Dedifferentiated amniotic fluid mesenchymal stem cell (primary cell): ENCODE measurements at regions not wholly inside any gene's neighbourhood (a gene's known extent, or its start where the extent isn't known, plus 50 kb on each side); places are given as distances from the start of the nearest gene placed in this dataset.
"Not testable (repeated sequence)": the region's sequence is repeated elsewhere in the genome, so short reads cannot be mapped to it uniquely, and the experiment has no call there.

ENCODE experiments used
- DNase-seq: peaks from one replicate; pipeline ENCODE4 v3.0.0-alpha.2; 2016; ENCODE audit errors: extremely low spot score

DNA sequence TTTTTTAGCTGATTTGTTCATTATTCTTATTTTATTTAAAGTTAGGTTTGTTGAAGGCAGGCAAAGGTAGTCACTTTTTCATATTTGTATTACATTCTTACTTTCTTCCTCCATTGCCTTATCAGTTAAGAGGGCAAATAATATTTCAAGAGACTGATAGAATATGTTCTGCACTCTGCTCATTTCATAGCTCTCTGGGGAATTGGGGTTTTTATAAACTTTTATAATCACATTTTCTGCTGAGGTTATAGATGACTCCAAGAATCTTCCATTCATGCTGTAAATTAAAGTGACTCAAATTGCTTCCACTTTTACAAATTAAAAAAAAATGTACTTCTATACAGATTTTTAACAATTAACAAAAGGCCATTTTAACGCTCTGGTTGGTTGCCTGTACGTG, 142.9 kb upstream of the PLGLB2 start:
- DNase-seq: not testable (repeated sequence)

DNA sequence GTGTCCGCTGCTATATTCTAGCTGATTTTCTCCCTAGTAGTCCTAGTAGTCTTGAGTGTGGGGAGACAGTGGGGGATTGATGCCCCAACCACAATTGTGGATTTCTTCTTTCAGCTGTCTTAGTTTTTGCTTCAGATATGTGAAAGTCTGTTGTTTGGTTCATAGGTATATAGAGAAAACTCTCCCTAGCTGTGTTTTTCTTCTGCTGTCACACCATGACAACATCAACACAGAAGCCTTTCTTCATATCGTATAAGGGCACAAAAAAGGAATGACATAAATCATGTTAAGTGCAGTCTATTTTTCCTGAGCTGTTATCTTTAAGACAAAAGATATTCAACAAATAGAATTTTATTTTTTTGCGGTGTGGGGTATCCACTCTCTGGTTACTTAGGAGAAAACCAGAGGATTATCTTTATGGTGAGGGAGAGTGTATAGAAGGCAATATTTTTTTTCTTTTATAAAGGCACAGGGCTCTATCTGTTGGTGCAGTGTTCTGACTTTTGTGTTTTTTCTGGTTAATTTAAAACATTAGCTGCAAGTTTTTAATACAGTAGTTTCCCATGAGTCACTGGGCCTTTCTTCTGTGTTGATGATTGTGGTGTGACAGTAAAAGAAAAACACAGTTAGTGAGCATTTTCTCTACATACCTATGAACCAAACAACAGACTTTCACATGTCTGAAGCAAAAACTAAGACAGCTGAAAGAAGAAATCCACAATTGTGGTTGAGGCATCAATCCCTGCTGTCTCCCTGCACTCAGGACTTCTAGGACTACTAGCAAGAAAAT, 139.3 kb upstream of the PLGLB2 start:
- DNase-seq: not testable (repeated sequence)

DNA sequence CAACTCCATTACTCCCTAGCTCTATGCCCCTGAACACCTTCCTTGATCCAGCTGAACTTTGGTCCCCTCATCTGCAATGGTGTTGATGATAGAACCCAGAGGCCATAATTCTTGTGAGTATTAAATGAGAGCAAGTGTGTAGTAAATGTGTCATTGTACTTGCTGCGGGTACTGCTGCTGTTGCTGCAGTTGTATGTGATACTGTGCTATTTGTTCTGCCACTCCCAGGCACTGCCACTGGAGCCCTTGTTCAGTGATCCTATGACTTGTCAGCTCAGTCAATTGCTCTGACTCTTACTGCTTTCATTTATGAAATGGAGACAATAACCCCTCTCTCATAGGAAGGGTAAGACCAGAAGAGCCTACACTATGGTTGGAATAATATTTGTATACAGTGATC, 136.9 kb upstream of the PLGLB2 start:
- not testable (repeated sequence) for DNase-seq

DNA sequence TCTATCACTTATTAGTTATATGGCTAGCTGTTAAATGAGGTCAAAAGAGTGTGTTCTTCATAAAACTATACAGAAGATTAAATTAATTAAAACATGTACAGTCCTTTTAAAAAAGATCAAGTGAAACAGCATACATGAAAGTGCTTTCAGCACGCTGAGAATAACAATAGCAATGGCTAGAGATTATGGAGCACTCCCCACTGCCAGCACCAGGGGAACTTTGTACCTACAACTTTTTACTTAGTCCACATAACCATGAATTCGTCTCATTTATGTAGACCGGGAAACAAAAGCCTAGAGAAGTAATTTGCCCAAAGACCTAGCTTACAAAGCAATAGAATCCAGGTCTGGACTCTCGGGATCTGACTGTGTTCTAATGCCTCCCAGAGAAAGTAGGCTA, 136.5 kb upstream of the PLGLB2 start:
- not testable (repeated sequence) for DNase-seq

DNA sequence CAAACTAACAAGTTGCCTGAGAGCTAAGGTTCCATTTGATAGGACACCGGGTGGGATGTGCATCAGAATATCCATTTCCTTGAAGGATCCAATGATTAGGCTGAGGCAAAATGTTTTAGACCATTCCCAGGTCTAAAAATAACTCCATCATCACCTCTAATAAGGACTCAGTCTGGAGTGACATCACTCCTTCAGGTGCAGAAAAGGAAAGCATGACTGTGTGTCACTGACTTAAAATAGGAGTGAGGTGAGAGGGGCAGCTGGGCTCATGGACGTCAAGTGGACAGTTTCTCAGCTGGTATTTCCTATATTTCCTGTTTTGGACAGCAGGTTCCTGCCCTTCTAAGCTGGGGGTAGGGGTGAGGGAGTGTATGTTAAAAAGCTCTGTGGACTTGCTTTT, 135.9 kb upstream of the PLGLB2 start:
- not testable (repeated sequence) for DNase-seq

DNA sequence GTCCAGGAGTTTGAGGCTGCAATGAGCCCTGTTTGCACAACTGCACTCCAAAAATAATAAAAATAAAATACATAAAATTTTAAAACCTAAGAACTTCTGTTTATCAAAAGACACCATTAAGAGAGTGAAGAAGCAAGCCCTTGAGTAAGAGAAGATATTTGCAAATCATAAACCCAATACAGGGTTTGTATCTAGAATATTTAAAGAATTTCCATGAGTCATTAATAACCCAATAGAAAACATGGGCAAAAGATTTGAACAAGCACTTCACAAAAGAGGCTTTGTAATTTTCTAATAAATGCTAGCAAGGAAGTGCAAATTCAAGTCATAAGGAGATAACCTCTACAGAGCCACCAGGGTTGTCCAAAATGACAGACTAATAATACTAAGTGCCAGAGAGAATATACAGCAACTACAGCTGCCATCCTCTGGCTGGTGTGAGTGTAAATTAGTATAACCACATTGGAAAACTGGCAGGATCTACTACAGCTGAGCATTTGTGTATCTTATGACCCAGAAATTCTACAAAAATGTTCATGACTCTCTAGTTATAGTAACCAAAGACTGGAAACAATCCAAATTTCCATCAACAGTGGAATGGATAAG, 133.0 kb upstream of the PLGLB2 start:
- DNase-seq: not testable (repeated sequence)

DNA sequence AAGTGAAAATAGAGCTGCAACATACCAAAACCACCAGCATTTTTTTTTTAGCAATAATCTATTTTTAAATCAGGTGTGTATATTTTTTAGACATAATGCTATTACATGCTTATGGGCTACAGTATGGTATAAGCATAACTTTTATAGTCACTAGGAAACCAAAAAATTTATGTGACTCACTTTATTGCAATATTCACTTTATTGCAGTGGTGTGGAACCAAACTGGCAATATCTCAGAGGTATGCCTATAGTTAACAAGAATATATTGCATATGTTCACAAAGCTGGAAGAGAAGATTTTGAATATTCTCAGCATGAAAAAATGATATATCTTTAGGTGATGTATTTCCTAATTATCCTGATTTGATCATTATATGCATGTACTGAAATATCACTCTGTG, 128.8 kb upstream of the PLGLB2 start:
- DNase-seq: not testable (repeated sequence)

DNA sequence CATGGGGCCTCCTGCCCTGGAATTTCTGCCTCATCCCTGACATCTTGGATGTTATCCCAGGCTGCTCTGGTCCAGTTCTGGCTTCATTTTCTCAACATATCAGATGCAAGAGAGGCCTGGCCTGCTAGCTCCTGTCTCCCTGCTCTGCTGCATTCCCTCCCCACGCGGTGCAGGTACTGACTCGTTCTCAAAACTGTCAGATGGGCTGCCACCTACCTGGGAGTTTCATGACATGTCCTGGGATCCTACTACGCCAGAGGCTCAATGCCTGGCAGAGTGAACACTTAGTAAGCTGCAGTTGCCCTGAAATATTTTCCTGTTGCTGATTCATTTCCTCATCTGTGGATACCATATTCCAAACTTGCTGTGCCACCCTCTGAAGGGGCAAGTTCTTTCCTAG, 126.7 kb upstream of the PLGLB2 start:
- not testable (repeated sequence) for DNase-seq

GRCh38 chr2:87622720-87623119, 125.2 kb upstream of the PLGLB2 start:
- not testable (repeated sequence) for DNase-seq

- peak; percentile 70 for DNase-seq
These were observed 118.1 kb upstream of the PLGLB2 start for GRCh38 chr2:87629491-87630458.

DNA sequence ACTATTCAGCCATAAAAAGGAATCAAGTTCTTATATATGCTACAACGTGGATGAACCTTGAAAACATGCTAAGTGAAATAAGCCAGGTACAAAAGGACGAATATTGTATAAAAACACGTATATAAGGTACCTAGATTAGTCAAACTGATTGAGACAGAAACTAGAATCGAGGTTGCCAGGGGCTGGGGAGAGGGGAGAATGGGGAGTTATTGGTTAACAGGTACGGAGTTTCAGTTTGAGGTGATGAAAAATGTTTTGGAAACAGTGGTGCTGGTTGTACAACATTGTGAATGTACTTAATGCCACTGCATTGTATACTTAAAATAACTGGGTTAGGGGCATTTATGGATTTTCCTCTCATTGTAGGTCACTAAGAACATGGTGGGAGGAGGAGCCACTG, 117.0 kb upstream of the PLGLB2 start:
- DNase-seq: not testable (repeated sequence)

DNA sequence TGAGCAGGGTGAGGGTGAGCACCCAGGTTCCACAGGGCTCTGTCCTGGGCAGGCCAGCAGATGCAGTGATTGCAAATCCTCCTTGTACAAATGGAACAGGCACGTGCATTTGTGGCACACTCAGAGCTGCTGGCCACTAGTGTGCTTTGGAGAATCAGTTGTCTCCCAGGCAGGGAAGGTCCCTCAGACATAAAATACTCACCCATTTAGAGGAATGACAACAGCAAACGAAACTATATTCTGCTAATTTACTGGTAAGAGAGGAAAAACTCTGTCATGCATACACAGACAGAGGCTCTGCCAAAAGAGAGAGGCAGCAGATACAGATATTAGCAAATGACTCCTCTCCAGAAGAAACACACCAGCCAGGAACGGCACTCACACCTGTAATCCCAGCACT, 116.5 kb upstream of the PLGLB2 start:
- not testable (repeated sequence) for DNase-seq

GRCh38 chr2:87633287-87633963, 114.5 kb upstream of the PLGLB2 start:
- not testable (repeated sequence) for DNase-seq

GRCh38 chr2:87634106-87634505, 113.8 kb upstream of the PLGLB2 start:
- not testable (repeated sequence) for DNase-seq

DNA sequence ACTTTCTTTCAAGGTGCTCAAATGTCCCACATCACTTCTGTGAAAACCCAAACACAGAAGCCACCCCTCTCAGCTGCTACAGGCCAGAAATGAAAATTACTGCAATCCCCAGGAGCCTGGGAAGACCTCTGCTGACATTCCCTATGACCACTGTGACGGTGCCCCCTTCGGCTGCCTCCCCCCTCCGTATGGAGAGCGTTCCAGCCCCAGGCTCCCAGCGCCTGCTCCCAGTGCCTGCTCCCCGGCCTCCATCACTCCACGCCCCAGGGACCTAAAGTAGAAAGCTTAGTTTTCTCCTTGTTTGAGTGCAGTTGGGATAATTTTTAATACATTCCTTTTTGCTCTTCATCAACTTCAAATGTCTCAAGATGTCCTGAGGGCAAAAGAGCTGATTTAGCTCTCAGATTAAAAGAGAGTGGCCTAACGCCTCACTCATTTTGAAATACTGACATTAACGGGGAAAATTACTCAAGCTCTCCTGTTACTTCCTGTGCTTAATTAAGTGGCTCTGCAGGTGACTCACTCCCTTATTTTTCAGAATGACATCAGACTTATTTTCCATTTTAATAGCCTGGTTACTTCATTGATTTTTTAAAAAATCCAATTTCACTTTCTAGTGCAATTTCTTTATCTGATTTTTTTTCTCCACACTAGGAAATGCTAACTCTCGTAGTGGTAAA, 112.8 kb upstream of the PLGLB2 start:
- DNase-seq: not testable (repeated sequence)

- DNase-seq: not testable (repeated sequence)
These were observed 111.6 kb upstream of the PLGLB2 start for GRCh38 chr2:87636246-87636645.

DNA sequence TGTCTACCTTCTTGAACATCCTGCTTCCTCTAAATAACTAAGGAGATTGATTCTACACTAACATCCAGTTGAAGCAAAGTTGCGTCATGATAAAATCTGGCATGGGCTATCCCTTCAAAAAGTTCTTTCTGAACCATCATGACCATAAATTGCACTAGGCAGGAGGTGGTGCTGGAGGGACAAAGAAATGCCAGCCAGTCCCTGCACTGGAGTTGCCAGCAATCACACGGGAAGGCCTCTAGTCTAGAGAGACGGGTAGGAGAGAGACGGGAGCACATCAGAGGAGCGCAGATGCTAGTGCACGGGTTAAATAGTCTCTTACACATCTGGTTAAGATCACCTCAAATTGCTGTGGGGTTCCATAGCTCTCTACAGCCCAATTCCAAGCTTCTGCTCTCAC, 111.2 kb upstream of the PLGLB2 start:
- DNase-seq: not testable (repeated sequence)

DNA sequence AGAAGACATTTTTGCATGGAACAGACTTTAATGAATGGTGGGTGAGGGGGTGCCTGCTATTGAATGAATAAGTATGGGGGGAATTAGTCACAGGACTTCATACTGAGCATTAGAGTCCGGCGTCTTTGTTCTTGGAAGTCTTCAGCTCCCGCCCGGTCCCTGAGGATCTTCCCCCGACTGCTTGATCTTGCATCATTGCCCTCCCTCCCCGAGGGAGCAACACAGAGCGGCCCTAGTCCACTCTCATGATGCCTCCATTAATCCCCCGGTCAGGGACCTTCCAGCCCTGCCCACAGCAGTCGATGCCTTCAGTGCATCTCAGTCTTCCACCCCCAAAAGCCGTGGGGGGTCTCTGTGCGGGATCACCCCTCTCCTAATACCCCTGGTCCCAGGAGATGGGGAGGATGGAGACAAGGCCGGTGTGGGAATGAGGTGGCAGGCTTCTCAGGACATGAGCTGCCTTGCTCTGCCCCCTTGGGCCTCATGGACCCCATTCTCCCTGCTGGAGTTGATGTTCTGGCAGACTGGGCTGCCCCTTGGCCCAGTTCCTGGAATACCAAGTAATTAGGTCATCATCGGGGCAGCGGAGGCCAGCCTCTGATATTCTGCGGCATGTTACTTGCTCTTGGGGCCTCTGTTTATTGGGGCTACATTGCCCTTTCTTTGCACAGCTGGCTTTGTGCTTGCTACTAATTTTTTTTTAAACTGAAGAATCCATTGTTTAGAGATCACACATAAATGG, 110.5 kb upstream of the PLGLB2 start:
- not testable (repeated sequence) for DNase-seq

DNA sequence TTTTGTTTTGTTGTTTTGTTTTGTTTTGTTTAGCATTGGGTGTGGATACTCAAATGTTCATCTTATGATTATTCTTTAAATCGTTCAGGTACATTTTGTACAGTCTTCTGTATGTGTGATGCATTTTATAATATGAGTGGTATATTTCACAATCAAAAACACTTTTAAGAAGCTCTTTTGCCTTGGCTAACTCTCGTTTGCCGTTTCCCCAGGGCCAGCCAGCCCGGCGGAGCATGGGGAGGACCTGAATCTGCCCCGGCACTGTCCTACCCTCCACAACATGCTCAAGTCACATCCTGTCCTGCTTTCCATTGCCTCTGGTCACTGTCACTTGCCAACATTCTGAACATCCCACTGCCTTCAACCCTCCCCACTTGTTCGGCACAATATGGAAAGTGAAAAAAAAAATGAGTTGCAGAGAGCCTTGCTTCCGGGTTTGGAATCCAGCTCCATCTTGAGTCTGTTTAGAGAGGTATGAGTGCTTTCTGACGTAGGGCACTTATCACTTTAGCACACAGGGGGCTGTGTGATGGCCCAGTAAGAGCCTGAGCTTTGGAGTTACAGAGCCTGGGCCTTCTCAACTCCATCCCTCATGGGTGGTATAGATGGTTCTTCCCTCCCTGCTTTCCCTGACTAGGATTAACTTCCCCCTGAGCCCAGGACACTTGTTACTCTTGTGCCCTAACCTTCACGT, 109.6 kb upstream of the PLGLB2 start:
- DNase-seq: not testable (repeated sequence)

- not testable (repeated sequence) for DNase-seq
These were observed 109.0 kb upstream of the PLGLB2 start for GRCh38 chr2:87638872-87639271.
